ENCODE measurements at regions not wholly inside any gene's neighbourhood (a gene's known extent, or its start where the extent isn't known, plus 50 kb on each side); places are given as distances from the start of the nearest gene placed in this dataset.

DNA sequence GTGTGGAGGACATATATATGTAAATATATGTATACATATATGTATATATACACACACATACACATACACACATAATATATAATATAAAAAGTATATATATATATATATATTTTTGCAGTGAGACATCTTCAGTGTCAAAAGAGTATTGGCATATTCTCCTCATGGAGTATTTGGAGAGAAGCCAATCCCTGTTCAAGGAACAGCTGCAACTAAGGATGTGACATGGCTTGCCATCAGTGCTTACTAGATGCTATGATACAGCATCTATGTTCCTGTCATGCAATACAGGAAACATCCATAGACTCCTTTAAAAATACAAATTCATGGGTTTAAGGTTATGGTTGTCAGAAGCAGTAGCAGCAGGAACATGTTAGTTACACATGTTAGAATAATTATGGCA lies 632.0 kb upstream of the AMELY start:
- no peak for TF ChIP-seq POLR2AphosphoS5 (IDR thresholded peaks at IDR 0.05)
- no peak for TF ChIP-seq CTCF (IDR thresholded peaks at IDR 0.05 in 8 of 11, conservative IDR thresholded peaks at IDR 0.05 in 3 of 11)

All from spleen (tissue), 7 donors.